Activated CD4-positive, alpha-beta T cell treated with anti-CD3 and anti-CD28 coated beads, Interleukin-2, Interleukin-4, amounts not matched to agents 100 ng/mL and 50 ng/mL, durations not matched to agents 16 hours and 8 hours (primary cell): ENCODE measurements at regions not wholly inside any gene's neighbourhood (a gene's known extent, or its start where the extent isn't known, plus 50 kb on each side); places are given as distances from the start of the nearest gene placed in this dataset.

ENCODE experiments used
- DNase-seq: peaks from one replicate; pipeline ENCODE4 v3.0.0-alpha.2; 2020; ENCODE audit warnings: low spot score

DNA sequence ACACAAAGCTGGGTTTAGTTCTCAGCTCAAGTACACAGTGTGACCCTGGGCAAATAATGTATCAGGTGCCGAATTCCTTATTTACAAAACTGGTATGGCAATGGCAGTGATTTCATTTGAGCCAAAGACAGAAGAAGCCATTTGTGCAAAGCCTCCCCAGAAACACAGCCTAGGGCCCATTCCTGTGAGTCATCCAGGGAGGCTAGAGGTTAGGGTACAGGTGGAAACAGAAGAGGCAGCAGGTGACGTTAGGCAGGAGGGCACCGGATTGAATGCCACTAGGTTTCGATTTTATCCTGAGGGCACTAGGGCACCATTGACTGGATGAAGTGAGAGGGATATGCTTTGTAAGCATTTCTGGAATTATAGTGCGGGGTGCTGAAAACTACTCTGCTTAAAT, 766.9 kb upstream of the NR2F2 start:
- DNase-seq, result no peak

DNA sequence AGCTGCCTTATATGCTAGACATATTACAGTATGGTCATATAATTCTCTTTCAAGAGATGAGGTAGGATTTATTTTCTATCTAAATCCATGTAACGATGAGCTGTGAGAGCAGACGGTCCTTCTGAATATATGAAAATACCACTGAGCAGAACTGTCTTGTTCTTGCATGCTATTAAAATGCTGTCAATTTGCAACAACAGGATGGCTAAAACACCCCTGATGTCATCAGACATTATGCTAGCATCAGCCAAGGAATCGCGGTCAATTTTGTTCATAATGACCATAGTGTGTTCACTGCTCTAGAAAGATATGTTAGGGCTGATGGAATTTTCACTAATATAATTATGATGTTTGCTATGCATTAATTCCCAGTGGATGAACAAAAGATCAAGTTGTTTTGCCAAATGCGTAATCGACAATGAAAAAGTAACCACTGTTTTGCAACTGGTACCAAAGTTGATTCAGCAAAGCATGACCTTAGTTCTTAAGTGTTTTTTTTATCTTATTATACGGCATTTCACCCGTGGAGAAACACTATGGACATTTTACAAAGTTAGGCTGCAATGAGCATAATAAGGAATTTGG, 765.4 kb upstream of the NR2F2 start:
- no peak for DNase-seq

DNA sequence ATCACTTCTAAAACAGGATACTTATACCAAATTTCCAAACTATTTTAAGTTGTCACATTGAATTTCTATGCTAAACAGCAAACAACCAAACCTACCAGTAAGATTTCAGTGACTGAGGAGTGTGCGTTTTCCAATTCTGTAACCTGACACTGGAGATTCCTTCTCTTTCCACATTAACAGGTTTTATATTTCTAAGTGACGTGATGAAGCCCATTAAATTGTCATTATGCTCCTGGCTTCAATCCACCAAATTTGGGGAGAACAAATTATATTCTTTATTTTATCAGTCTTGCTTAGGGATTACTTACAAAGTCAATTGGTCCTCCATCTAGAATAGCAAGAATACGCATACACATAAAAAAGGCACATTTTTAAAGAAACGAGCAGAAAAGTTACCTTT, 764.8 kb upstream of the NR2F2 start:
- no peak for DNase-seq

- no peak for DNase-seq
These were observed 762.8 kb upstream of the NR2F2 start for GRCh38 chr15:95567686-95568085.

DNA sequence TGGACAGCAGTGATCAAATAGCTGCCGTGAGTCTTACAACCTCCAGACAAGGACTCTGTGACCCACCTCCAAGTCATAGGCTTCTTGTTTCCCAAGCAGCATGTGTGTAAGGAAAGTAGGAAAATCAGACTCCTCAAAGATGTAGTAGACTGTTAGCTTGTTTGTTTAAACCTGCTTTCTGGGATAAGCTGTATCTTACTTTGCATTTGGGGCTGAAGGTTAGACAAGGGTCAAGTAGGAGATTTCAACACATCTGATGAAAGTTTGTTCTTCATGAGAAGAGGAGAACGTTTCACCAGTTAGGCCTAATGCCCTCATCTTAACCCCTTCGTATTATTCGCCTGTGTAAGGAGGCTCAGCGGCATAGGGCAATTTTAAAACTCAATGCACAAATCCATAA, 756.4 kb upstream of the NR2F2 start:
- no peak for DNase-seq

- DNase-seq, result no peak
These were observed 752.6 kb upstream of the NR2F2 start for GRCh38 chr15:95577927-95578326.

DNA sequence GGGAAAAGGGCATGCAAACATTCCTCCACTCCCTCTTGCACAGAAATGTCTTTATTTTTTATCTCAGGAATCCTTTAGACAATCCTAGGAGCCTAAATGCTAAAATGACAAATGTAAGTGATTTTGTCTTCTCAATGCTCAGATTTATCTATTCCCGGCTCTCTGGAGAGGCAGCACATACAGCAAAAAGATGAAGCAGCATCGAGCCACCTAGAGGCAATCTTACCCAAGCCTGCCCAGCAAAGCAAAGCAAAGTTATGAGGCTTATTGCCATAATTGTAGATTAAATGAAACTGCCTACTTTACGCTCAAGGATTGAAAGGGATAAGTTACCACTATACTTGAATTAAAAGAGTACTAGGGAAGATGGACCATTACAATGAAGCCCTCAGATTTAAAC, 750.4 kb upstream of the NR2F2 start:
- no peak for DNase-seq

- DNase-seq, result no peak
These were observed 748.9 kb upstream of the NR2F2 start for GRCh38 chr15:95581595-95581994.

DNA sequence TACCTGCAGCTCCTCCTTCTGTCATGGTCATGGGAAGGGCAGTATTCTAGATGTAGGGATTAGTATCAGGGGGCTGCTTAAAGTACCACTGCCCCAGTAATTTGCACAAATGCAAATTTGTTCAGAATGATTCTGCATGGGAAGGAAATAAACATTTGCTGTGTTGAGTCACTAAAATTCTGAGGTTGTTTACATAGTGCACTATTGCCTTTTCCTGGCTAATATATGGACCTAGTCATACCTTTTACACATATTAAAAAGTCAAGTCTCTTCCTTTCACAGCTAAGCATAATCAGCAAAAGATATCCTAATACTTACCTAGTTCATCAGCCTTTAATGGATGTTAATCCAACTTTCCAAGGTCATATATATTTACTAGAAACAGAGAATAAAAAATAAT, 746.4 kb upstream of the NR2F2 start:
- DNase-seq, result no peak

GRCh38 chr15:95588056-95588455, 742.4 kb upstream of the NR2F2 start:
- DNase-seq, result no peak

DNA sequence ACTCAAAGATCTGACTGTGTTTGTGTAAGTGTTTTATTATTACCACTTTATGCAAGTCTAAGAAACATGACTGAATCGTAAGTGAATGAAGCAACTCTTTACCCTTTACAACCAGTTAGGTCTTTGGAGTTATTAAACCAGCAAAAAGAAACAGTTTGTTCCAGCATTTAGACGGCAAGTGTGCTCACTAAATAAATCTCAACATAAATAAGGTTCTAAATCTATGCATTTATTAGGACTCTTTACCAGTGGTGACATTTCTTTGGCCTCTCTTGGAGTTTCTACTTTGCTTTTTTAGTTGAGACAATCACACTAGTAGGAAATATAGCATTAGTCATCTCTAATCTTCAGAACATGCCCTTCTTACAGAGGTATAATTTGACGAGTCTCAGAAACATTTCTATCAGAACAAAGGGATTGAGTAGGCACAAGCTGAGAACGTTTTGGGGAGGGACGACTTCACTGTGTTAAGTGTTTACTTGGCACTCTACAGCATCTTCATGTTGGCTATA, 739.9 kb upstream of the NR2F2 start:
- peak; percentile 0 for DNase-seq

GRCh38 chr15:95591270-95591669, 739.2 kb upstream of the NR2F2 start:
- peak; percentile 0 for DNase-seq

GRCh38 chr15:95591886-95592285, 738.6 kb upstream of the NR2F2 start:
- DNase-seq, result no peak

DNA sequence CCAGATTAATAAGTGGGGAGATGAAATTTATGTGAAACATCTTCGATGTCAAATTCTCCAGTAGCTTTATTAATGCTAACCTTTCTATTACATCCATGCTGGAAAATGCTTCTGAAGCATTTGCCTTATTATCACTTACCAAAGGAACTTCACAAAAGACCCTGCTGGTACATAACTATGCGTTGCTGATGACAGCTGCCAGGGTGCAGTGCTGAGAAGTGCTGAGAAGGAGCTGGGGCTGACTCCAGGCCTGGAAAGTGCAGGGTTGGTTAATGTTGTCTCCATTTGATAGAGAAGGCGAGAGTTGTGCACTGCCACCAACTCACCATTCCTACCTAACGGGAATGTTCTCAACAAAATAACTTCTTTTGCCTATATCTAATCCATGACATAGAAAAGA, 736.0 kb upstream of the NR2F2 start:
- DNase-seq, result no peak

- no peak for DNase-seq
These were observed 734.7 kb upstream of the NR2F2 start for GRCh38 chr15:95595759-95596158.

- no peak for DNase-seq
These were observed 734.0 kb upstream of the NR2F2 start for GRCh38 chr15:95596496-95596895.

DNA sequence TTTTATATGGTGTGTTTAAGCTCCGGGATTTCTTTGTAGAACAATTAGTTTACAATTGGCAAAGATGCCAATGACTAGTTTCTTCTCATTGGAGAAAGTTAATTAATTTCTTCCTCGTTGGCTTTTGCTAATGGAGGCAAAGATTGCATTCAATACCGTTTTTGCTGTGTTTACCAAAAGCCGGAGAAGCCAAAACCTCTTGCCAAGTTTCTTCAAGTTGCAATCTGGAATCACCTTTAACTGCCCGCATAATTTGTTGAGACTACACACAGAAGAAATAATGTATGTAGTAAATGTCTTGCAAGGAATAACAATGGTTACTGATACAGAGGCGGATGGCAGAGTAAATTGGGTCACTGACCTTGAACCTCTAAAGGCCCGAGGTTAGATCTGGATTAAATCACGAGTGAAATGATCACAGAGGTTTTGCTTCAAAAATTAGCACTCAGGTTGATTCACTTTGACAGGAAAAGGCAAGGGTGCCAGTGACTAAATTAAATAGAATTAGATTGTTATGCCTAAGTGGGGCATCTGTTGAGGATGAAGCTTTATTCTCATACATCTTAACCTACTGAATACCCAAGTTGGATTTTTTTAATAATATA, 732.1 kb upstream of the NR2F2 start:
- no peak for DNase-seq

DNA sequence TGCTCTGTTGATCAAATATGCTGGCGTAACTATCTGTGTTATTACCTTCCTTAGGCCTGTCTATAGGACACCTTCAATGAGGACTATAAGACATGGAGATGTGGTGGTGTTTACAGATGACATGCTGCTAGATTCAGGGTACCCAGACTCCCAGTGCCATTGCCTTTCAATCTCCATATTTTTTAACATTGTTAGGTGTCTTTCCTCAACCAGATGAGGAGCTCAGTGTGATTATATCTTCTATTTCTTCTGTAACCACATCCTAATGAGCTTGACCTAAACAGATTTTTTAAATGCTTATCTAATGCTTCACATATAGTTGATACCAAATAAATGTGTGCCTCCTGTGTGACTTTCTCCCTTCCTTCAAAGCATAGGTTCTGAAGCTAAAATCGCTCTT, 730.1 kb upstream of the NR2F2 start:
- DNase-seq, result no peak

GRCh38 chr15:95600884-95601283, 729.6 kb upstream of the NR2F2 start:
- DNase-seq, result no peak

DNA sequence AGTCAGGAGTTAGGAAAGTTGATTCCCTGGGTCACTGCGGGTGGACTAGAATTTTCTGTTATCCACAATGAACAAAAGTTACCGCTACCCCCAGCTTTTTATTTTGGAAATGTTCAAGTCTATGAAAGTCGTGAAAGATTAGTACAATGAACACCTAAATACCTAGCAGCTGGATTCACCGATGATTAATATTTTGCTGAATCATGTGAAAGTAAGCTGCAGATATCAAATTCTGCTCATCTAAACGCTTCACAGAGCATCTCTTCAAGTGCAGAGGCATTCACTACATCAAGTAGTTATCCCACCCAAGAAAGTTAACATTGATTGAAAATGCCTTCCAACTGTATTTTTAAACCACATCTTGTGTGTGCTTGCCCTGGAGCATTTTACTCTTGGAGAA, 729.0 kb upstream of the NR2F2 start:
- DNase-seq, result no peak

GRCh38 chr15:95603802-95604201, 726.7 kb upstream of the NR2F2 start:
- DNase-seq, result no peak

DNA sequence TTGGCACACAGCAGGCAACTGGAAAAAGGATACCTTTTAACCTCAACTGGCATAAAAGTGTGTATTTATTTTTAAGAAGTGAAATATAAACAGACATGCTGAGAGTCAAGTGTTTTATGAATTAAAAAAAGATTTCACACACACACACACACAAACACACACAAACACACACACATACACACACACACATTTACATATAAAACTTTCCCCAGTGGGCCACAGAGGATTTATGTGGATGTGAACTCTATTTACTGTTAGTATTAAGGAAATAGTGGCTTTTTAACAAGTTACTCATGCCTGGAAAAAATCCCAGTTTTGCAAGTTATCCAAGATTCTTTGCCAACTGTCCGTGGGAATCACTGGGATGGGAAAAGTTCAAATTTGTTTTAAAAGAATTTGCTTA, 725.9 kb upstream of the NR2F2 start:
- DNase-seq, result no peak

- no peak for DNase-seq
These were observed 725.4 kb upstream of the NR2F2 start for GRCh38 chr15:95605098-95605497.

GRCh38 chr15:95606551-95606950, 723.9 kb upstream of the NR2F2 start:
- DNase-seq, result no peak
